OCI-LY3 (cell line): ENCODE measurements at regions not wholly inside any gene's neighbourhood (a gene's known extent, or its start where the extent isn't known, plus 50 kb on each side); places are given as distances from the start of the nearest gene placed in this dataset.
"Not testable (repeated sequence)": the region's sequence is repeated elsewhere in the genome, so short reads cannot be mapped to it uniquely, and the experiment has no call there.

Experiments
- EZH2phosphoT487 ChIP-seq: fragments of 200-600 bp; shearing (Covaris generic); IDR thresholded peaks from 2 replicates; pipeline ENCODE4 v1.6.1; 2018; ENCODE audit warnings: antibody characterized with exemption, mixed run types, low read depth
- TF ChIP-seq, protein P1 (sequence below): fragments of 200-600, 300-600 bp; sonication (generic); IDR thresholded peaks from 2 replicates; pipeline ENCODE4 v1.5.1; 2014; ENCODE audit warnings: antibody characterized with exemption, low read length, low read depth

DNA sequence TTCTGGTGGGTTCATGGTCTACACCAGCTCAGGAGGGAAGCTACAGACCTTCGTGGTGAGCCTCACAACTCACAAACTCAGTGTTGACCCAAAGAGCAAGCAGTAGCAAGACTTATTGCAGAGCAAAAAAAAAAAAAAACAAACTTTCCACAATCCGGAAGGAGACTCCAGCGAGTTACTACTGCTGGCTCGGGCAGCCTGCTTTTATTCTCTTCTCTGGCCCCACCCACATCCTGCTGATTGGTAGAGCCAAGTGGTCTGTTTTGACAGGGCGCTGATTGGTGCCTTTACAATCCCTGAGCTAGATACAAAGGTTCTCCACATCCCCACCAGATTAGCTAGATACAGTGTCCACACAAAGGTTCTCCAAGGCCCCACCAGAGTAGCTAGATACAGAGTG is 135.6 kb upstream of the TMEM170B start:
- TF ChIP-seq, protein P1, sequence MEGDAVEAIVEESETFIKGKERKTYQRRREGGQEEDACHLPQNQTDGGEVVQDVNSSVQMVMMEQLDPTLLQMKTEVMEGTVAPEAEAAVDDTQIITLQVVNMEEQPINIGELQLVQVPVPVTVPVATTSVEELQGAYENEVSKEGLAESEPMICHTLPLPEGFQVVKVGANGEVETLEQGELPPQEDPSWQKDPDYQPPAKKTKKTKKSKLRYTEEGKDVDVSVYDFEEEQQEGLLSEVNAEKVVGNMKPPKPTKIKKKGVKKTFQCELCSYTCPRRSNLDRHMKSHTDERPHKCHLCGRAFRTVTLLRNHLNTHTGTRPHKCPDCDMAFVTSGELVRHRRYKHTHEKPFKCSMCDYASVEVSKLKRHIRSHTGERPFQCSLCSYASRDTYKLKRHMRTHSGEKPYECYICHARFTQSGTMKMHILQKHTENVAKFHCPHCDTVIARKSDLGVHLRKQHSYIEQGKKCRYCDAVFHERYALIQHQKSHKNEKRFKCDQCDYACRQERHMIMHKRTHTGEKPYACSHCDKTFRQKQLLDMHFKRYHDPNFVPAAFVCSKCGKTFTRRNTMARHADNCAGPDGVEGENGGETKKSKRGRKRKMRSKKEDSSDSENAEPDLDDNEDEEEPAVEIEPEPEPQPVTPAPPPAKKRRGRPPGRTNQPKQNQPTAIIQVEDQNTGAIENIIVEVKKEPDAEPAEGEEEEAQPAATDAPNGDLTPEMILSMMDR, result not testable (repeated sequence)
- TF ChIP-seq EZH2phosphoT487, result not testable (repeated sequence)
